ENCODE measurements at regions not wholly inside any gene's neighbourhood (a gene's known extent, or its start where the extent isn't known, plus 50 kb on each side); places are given as distances from the start of the nearest gene placed in this dataset.

DNA sequence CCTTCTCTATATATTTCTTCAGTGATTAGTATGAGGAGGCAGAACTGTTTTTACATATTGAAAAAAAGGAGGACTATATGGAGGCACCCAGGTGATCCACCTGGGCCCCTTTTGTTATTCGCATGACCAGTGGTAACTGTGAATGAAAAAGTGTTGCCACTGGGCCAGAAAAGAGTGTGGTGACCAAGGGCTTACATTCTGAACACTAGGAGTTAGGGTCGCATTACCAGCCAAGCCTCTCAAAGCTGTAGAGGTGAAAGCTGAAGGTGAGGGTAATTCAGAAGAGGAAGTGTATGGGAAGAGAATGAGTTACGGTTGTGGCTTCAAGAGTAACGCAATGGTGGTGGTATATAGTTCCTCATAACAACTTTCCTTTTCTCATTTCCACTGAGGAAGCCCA lies 487.6 kb downstream of the TMEM182 start:
- TF ChIP-seq EZH2 (IDR thresholded peaks at IDR 0.05; ENCODE audit: borderline replicate concordance, low read length) = no peak
- no peak for TF ChIP-seq CTCF (conservative IDR thresholded peaks at IDR 0.05 in 1 of 2, IDR thresholded peaks at IDR 0.05 in 1 of 2; ENCODE audit: extremely low read depth in 1 of 2, insufficient read depth in 1 of 2, low read depth in 1 of 2, low read length in 2 of 2)
